Uterus (tissue), 2 donors: ENCODE measurements at regions not wholly inside any gene's neighbourhood (a gene's known extent, or its start where the extent isn't known, plus 50 kb on each side); places are given as distances from the start of the nearest gene placed in this dataset.

Experiments
- POLR2A ChIP-seq, 2 donors: fragments of 450-650 bp; IDR thresholded peaks; one replicate each; pipeline ENCODE4 v1.6.1; 2016; ENCODE audit warnings: antibody characterized with exemption in 2 of 2, mild to moderate bottlenecking in 1 of 2, moderate library complexity in 1 of 2
- TF ChIP-seq, protein P1 (sequence below), 4 experiments: fragments of 200-600 bp in 2 of 4; fragments of 450-650 bp in 2 of 4; sonication (generic) in 2 of 4; IDR thresholded peaks; one replicate each; pipeline ENCODE4 v1.5.1; 2016 to 2019; ENCODE audit warnings: antibody characterized with exemption in 4 of 4, mild to moderate bottlenecking in 2 of 4, moderate library complexity in 1 of 4

DNA sequence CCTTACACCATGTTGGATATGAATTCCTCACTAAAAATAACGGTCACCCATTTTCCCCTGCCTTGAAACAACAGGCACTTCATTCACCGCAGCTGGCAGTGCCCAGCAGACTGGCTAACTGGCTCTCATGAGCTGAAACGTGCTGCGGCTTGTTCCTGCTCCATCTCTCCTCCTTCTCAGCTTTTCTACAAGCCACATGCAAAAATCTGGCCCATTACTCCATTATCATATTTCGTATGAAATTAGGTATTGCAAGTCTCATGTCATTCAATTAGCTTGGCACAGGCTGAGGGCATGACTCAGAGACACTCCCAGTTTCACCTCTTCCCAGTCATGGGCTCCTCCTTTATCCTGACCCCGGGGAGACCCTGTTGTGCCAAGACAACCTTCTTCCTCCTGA lies 60.0 kb downstream of the MAGEF1 start:
- TF ChIP-seq, protein P1, sequence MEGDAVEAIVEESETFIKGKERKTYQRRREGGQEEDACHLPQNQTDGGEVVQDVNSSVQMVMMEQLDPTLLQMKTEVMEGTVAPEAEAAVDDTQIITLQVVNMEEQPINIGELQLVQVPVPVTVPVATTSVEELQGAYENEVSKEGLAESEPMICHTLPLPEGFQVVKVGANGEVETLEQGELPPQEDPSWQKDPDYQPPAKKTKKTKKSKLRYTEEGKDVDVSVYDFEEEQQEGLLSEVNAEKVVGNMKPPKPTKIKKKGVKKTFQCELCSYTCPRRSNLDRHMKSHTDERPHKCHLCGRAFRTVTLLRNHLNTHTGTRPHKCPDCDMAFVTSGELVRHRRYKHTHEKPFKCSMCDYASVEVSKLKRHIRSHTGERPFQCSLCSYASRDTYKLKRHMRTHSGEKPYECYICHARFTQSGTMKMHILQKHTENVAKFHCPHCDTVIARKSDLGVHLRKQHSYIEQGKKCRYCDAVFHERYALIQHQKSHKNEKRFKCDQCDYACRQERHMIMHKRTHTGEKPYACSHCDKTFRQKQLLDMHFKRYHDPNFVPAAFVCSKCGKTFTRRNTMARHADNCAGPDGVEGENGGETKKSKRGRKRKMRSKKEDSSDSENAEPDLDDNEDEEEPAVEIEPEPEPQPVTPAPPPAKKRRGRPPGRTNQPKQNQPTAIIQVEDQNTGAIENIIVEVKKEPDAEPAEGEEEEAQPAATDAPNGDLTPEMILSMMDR (IDR thresholded peaks at IDR 0.05), result no peak
- TF ChIP-seq POLR2A (IDR thresholded peaks at IDR 0.05), result no peak
